ENCODE measurements at regions not wholly inside any gene's neighbourhood (a gene's known extent, or its start where the extent isn't known, plus 50 kb on each side); places are given as distances from the start of the nearest gene placed in this dataset.
"Not testable (repeated sequence)": the region's sequence is repeated elsewhere in the genome, so short reads cannot be mapped to it uniquely, and the experiment has no call there.

GRCh38 chr2:118375907-118376485 is 287.7 kb downstream of the INSIG2 start:
- no peak for DNase-seq

GRCh38 chr2:118374974-118375755 is 286.9 kb downstream of the INSIG2 start:
- no peak for DNase-seq

- no peak for DNase-seq
Observed at GRCh38 chr2:118372886-118373830, 284.9 kb downstream of the INSIG2 start.

- DNase-seq, result peak; percentile 20
Observed at GRCh38 chr2:118371515-118371914, 283.2 kb downstream of the INSIG2 start.

- not testable (repeated sequence) for DNase-seq
Observed at GRCh38 chr2:118369521-118369920, 281.2 kb downstream of the INSIG2 start.

- no peak for DNase-seq
Observed at GRCh38 chr2:118363604-118364003, 275.3 kb downstream of the INSIG2 start.

- DNase-seq, result no peak
Observed at GRCh38 chr2:118356051-118356450, 267.8 kb downstream of the INSIG2 start.

GRCh38 chr2:118351796-118352195 is 263.5 kb downstream of the INSIG2 start:
- no peak for DNase-seq

- no peak for DNase-seq
Observed at GRCh38 chr2:118350621-118351020, 262.4 kb downstream of the INSIG2 start.

GRCh38 chr2:118349365-118349764 is 261.1 kb downstream of the INSIG2 start:
- DNase-seq, result no peak

GRCh38 chr2:118348380-118349034 is 260.2 kb downstream of the INSIG2 start:
- DNase-seq, result no peak

- DNase-seq, result no peak
Observed at GRCh38 chr2:118345465-118345864, 257.2 kb downstream of the INSIG2 start.

- no peak for DNase-seq
Observed at GRCh38 chr2:118340103-118340502, 251.8 kb downstream of the INSIG2 start.

- DNase-seq, result no peak
Observed at GRCh38 chr2:118339386-118339785, 251.1 kb downstream of the INSIG2 start.

- DNase-seq, result no peak
Observed at GRCh38 chr2:118333664-118334063, 245.4 kb downstream of the INSIG2 start.

GRCh38 chr2:118325321-118325955 is 237.2 kb downstream of the INSIG2 start:
- no peak for DNase-seq

- DNase-seq, result no peak
Observed at GRCh38 chr2:118322406-118322805, 234.1 kb downstream of the INSIG2 start.

GRCh38 chr2:118321432-118322105 is 233.3 kb downstream of the INSIG2 start:
- DNase-seq, result no peak

- DNase-seq, result no peak
Observed at GRCh38 chr2:118320658-118321057, 232.4 kb downstream of the INSIG2 start.

- no peak for DNase-seq
Observed at GRCh38 chr2:118320196-118320595, 231.9 kb downstream of the INSIG2 start.

- DNase-seq, result no peak
Observed at GRCh38 chr2:118319271-118319684, 231.0 kb downstream of the INSIG2 start.

GRCh38 chr2:118315606-118316005 is 227.3 kb downstream of the INSIG2 start:
- DNase-seq, result no peak
